Lung (tissue), 11 donors: ENCODE measurements at regions not wholly inside any gene's neighbourhood (a gene's known extent, or its start where the extent isn't known, plus 50 kb on each side); places are given as distances from the start of the nearest gene placed in this dataset.

ENCODE experiments used
- ATAC-seq: fragments of 200-7000 bp; cut with Tn5 transposase; one replicate; pipeline ENCODE4 v1.9.1; 2020; ENCODE audit warnings: moderate number of reproducible peaks; ENCODE audit not compliant: insufficient read depth, low FRiP score
- DNase-seq, 3 donors: peaks; one replicate each; pipeline ENCODE4 v3.0.0-alpha.2; 2013 to 2017
- H3K27ac ChIP-seq, 2 donors: one replicate each; pipeline ENCODE4 v1.5.1; 2013; ENCODE audit warnings: mild to moderate bottlenecking in 2 of 2, moderate library complexity in 2 of 2, control low read depth in 1 of 2, inconsistent platforms in 1 of 2, low read depth in 1 of 2, low read length in 1 of 2
- H3K27me3 ChIP-seq, 3 donors: one replicate each; pipeline ENCODE4 v1.5.1; 2013; ENCODE audit warnings: low read length in 2 of 3; ENCODE audit not compliant: control insufficient read depth in 3 of 3, insufficient read depth in 3 of 3
- H3K36me3 ChIP-seq, 4 donors: one replicate each; pipeline ENCODE4 v1.5.1; 2013; ENCODE audit warnings: low read length in 4 of 4, mild to moderate bottlenecking in 1 of 4, moderate library complexity in 1 of 4; ENCODE audit not compliant: control insufficient read depth in 4 of 4, insufficient read depth in 4 of 4
- H3K4me1 ChIP-seq, 5 donors: one replicate each; pipeline ENCODE4 v1.5.1; 2013; ENCODE audit warnings: low read length in 5 of 5, mild to moderate bottlenecking in 2 of 5, moderate library complexity in 1 of 5; ENCODE audit not compliant: control insufficient read depth in 5 of 5, insufficient read depth in 5 of 5
- H3K4me3 ChIP-seq: one replicate; pipeline ENCODE4 v1.5.1; 2013; ENCODE audit warnings: mild to moderate bottlenecking, control low read depth, moderate library complexity
- H3K9ac ChIP-seq, 2 donors: one replicate each; pipeline ENCODE4 v1.5.1; 2013; ENCODE audit warnings: low read length in 2 of 2, control low read depth in 1 of 2; ENCODE audit not compliant: insufficient read depth in 1 of 2
- H3K9me3 ChIP-seq, 4 donors: one replicate each; pipeline ENCODE4 v1.5.1; 2013; ENCODE audit warnings: low read length in 3 of 4, mild to moderate bottlenecking in 1 of 4, moderate library complexity in 1 of 4; ENCODE audit not compliant: control insufficient read depth in 4 of 4, insufficient read depth in 3 of 4
- CTCF ChIP-seq: IDR thresholded peaks from 2 replicates; pipeline ENCODE4 v1.5.1; 2012; ENCODE audit warnings: mild to moderate bottlenecking; ENCODE audit errors: control extremely low read depth, extremely low read depth
- WGBS, 2 donors: extraction: QIAGEN DNeasy Blood & Tissue Kit; methylation state at CpG; one replicate each; pipeline ENCODE4 v1.1.7; 2013; 5-methylcytosine and 5-hydroxymethylcytosine counted together
- donor health status: control.
- donor health status: control.
- donor health status: Bipolar disorder and iron deficiency.
- donor health status: healthy.
- donor health status: DM: yes; HTN: yes; CAD: no.

- TF ChIP-seq CTCF, result no peak
- H3K27ac ChIP-seq, result no peak overlapping the region
- H3K27me3 ChIP-seq, result no peaks in the 10 kb centered on the region
- DNase-seq (no peak), ATAC-seq (no peak)
- H3K9me3 ChIP-seq, result no peaks in the 10 kb centered on the region
- H3K4me3 ChIP-seq, result no peak overlapping the region
- no peaks in the 10 kb centered on the region for H3K36me3 ChIP-seq
- H3K4me1 ChIP-seq, result no peaks in the 10 kb centered on the region
- no peak overlapping the region for H3K9ac ChIP-seq
These were observed 119.4 kb downstream of the TLR4 start for GRCh38 chr9:117823576-117823975.

GRCh38 chr9:117825609-117826347, 121.6 kb downstream of the TLR4 start:
- ATAC-seq (no peak), DNase-seq (peak in 1 of 3 donors; percentile 0)
- 23 to 45% methylated on average over 4 of the region's 4 CpGs for WGBS, 2 donors
- H3K27me3 ChIP-seq, result no peaks in the 10 kb centered on the region
- TF ChIP-seq CTCF, result no peak
- H3K27ac ChIP-seq, result no peak overlapping the region
- H3K36me3 ChIP-seq, result no peaks in the 10 kb centered on the region
- H3K4me1 ChIP-seq, result no peaks in the 10 kb centered on the region
- no peak overlapping the region for H3K9ac ChIP-seq
- no peak overlapping the region for H3K4me3 ChIP-seq
- H3K9me3 ChIP-seq, result peaks cover 0 to 2% (median 0%) of the 10 kb centered on the region in 4 donors

DNA sequence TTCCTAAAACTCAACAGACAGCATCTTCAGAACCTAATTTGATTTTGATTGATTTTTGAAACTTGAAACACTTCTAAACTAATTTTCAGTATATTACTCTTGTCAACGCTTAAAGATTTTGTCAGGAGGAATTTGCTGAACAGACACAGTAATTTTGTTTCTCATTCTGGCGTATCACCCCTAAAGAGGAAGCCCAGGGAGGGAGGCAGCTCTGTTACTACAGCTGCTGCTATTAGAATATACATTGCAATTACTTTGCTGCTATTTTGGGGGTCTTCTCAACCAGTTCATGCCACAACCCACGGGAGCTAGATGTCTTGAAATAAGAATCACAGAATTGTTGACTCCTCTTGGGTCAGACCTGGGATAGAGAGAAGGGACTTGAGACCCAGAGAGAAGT, 122.6 kb downstream of the TLR4 start:
- H3K9ac ChIP-seq, result no peak overlapping the region
- no peak overlapping the region for H3K4me3 ChIP-seq
- H3K4me1 ChIP-seq, result no peaks in the 10 kb centered on the region
- no peak for TF ChIP-seq CTCF
- H3K9me3 ChIP-seq, result peaks cover 0 to 2% (median 0%) of the 10 kb centered on the region in 4 donors
- no peaks in the 10 kb centered on the region for H3K27me3 ChIP-seq
- DNase-seq (no peak), ATAC-seq (no peak)
- 31 to 62% methylated on average over 3 of the region's 3 CpGs for WGBS, 2 donors
- H3K36me3 ChIP-seq, result no peaks in the 10 kb centered on the region
- H3K27ac ChIP-seq, result no peak overlapping the region

DNA sequence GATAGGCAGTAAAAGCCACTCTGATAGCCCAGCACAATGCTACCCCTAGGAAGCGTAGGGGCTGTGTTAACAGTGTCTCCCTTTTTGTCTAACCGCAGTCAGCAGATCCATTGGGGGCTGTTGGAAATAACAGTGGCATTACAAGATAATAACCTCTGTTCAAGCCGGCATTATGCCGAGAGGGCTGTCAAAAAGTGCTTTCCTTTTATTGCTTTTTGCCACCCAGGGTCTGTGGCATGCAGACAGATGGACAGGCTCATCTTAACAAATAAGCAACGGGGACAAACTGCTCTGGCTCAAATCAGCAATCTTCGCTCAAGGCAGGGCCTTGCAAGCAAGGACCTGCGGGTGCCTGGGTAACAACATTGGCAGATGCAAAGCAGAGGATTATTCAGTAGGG, 123.3 kb downstream of the TLR4 start:
- Histone ChIP-seq H3K4me3 (no peak overlapping the region), H3K4me1 (no peaks in the 10 kb centered on the region), H3K27ac (no peak overlapping the region), H3K36me3 (no peaks in the 10 kb centered on the region), H3K27me3 (no peaks in the 10 kb centered on the region), H3K9me3 (peaks cover 0 to 2% (median 0%) of the 10 kb centered on the region in 4 donors), H3K9ac (no peak overlapping the region)
- no peak for DNase-seq
- ATAC-seq, result no peak
- no peak for TF ChIP-seq CTCF
- WGBS, 2 donors, result 89 to 94% methylated on average over 7 of the region's 7 CpGs
